ENCODE measurements at regions not wholly inside any gene's neighbourhood (a gene's known extent, or its start where the extent isn't known, plus 50 kb on each side); places are given as distances from the start of the nearest gene placed in this dataset.

DNA sequence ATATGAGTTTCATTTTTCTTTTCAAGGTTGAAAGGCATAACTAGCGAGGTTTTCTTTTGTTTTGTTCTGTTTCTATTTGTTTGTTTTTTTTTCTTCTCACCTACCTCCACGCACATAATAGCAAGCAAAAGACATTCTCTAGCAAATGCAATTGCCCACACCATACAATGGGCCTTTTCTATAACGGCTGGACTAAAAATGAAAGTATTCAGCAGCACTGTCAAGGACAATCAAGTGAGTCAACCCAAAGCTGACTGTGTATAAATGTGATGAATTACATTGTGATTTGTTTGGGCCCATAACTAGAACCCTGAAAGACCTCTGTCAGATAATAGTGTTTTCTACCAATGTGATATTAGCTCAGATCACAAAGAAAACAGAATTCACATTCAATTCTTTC is 496.7 kb downstream of the RNF144B start:
- H3K4me3 Mint-ChIP-seq = no peak overlapping the region
- H3K9me3 ChIP-seq (ENCODE audit: control insufficient read depth, low read length, poor library complexity, severe bottlenecking) = no peaks in the 10 kb centered on the region
- no peak overlapping the region for H3K27ac Mint-ChIP-seq
- no peak for ATAC-seq
- no peak for DNase-seq
- H3K36me3 Mint-ChIP-seq (ENCODE audit: low read depth) = no peaks in the 10 kb centered on the region
- H3K4me1 Mint-ChIP-seq = no peaks in the 10 kb centered on the region
- no peaks in the 10 kb centered on the region for H3K27me3 Mint-ChIP-seq

GRCh38 chr6:18893540-18894269 is 506.6 kb downstream of the RNF144B start:
- H3K9me3 ChIP-seq (ENCODE audit: control insufficient read depth, low read length, poor library complexity, severe bottlenecking) = no peaks in the 10 kb centered on the region
- Mint-ChIP-seq H3K27me3 (no peaks in the 10 kb centered on the region), H3K36me3 (ENCODE audit: low read depth) (no peaks in the 10 kb centered on the region), H3K4me3 (no peak overlapping the region), H3K4me1 (no peaks in the 10 kb centered on the region), H3K27ac (no peak overlapping the region)
- no peak for DNase-seq
- ATAC-seq = no peak

DNA sequence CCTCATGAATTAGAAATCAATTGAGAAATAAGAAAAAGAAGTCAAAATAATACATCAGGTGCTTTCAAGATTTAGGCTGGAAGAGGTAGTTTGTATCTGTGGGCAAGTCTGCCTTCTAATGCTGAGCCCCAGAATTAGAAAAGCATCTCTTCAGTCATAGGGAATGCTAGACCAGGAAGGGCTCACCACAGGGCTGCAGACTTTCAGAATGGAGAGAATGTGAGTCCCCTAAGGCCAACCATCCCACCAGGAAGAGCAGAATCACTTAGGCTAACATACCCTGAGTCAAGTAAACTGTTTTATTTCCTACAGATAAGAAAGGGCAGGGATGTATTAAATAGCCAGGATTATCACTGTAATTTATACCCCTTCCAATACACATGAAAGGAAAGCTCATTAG is 510.2 kb downstream of the RNF144B start:
- H3K4me3 Mint-ChIP-seq = no peak overlapping the region
- ATAC-seq (no peak), DNase-seq (no peak)
- no peak overlapping the region for H3K27ac Mint-ChIP-seq
- no peaks in the 10 kb centered on the region for H3K4me1 Mint-ChIP-seq
- H3K36me3 Mint-ChIP-seq (ENCODE audit: low read depth) = no peaks in the 10 kb centered on the region
- H3K27me3 Mint-ChIP-seq = no peaks in the 10 kb centered on the region
- no peaks in the 10 kb centered on the region for H3K9me3 ChIP-seq (ENCODE audit: control insufficient read depth, low read length, poor library complexity, severe bottlenecking)

- no peak overlapping the region for H3K4me3 Mint-ChIP-seq
- no peak for ATAC-seq
- no peaks in the 10 kb centered on the region for H3K27me3 Mint-ChIP-seq
- H3K36me3 Mint-ChIP-seq (ENCODE audit: low read depth) = no peaks in the 10 kb centered on the region
- H3K4me1 Mint-ChIP-seq = no peaks in the 10 kb centered on the region
- H3K27ac Mint-ChIP-seq = no peak overlapping the region
- DNase-seq = no peak
- no peaks in the 10 kb centered on the region for H3K9me3 ChIP-seq (ENCODE audit: control insufficient read depth, low read length, poor library complexity, severe bottlenecking)
These were observed 517.5 kb downstream of the RNF144B start for GRCh38 chr6:18904681-18905080.

GRCh38 chr6:18920701-18921100 is 533.6 kb downstream of the RNF144B start:
- ATAC-seq = no peak
- Mint-ChIP-seq H3K36me3 (ENCODE audit: low read depth) (no peaks in the 10 kb centered on the region), H3K27ac (no peak overlapping the region), H3K4me3 (no peak overlapping the region), H3K27me3 (no peaks in the 10 kb centered on the region), H3K4me1 (no peaks in the 10 kb centered on the region)
- no peak for DNase-seq
- no peaks in the 10 kb centered on the region for H3K9me3 ChIP-seq (ENCODE audit: control insufficient read depth, low read length, poor library complexity, severe bottlenecking)

DNA sequence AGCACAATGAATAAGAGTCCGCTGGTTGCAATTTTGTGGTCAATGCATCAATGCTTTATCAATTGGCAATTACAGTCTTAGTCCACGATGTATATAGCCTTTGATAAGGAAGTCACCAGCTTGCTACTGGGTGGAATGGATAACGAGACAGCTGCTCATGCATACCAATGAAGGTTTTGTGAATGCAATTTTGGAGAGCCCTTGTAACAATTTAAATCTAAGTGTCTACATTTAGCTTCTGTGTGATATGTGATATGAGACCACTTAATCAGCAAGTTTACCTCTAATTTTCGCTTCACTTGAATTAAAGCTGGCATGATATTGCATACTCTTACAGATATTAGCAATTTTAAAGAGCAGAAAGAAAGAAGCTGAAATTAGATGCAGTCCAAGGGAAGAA is 543.9 kb downstream of the RNF144B start:
- DNase-seq = no peak
- Mint-ChIP-seq H3K4me1 (no peaks in the 10 kb centered on the region), H3K27ac (no peak overlapping the region), H3K36me3 (ENCODE audit: low read depth) (no peaks in the 10 kb centered on the region), H3K4me3 (no peak overlapping the region), H3K27me3 (no peaks in the 10 kb centered on the region)
- no peak for ATAC-seq
- no peaks in the 10 kb centered on the region for H3K9me3 ChIP-seq (ENCODE audit: control insufficient read depth, low read length, poor library complexity, severe bottlenecking)

GRCh38 chr6:18958146-18958545 is 571.0 kb downstream of the RNF144B start:
- ATAC-seq (no peak), DNase-seq (no peak)
- H3K9me3 ChIP-seq (ENCODE audit: control insufficient read depth, low read length, poor library complexity, severe bottlenecking) = no peaks in the 10 kb centered on the region
- Mint-ChIP-seq H3K27me3 (no peaks in the 10 kb centered on the region), H3K27ac (no peak overlapping the region), H3K36me3 (ENCODE audit: low read depth) (no peaks in the 10 kb centered on the region), H3K4me3 (no peak overlapping the region), H3K4me1 (no peaks in the 10 kb centered on the region)

- ATAC-seq (no peak), DNase-seq (no peak)
- Mint-ChIP-seq H3K27me3 (no peaks in the 10 kb centered on the region), H3K4me3 (no peak overlapping the region), H3K27ac (no peak overlapping the region), H3K4me1 (no peaks in the 10 kb centered on the region), H3K36me3 (ENCODE audit: low read depth) (no peaks in the 10 kb centered on the region)
- no peaks in the 10 kb centered on the region for H3K9me3 ChIP-seq (ENCODE audit: control insufficient read depth, low read length, poor library complexity, severe bottlenecking)
These were observed 574.4 kb downstream of the RNF144B start for GRCh38 chr6:18961566-18961965.

DNA sequence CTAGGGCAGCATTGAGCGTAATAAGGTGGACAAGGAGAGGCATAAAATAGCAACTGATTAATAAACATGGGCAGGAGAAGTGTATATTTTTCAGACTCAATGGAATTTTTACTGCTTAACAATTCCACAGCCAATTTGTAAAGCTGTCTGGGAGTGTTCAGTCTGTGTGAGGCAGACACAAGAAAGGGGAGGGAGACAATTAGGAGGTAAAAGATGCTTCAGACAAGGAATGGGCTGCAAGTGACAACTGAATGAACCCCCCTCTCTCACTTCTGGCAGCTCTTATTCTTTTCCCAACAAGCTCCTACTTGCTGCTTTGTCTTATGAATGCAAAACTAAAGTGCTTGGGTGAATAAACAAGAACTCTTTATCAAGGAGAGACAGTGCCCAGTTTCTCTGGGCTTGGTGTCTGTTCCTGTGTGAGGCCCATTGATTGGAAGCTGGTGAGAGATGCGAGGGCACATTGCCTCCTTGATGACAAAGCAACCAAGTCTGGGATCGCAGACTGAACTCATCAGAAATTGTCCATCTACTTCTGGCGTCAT is 575.3 kb downstream of the RNF144B start:
- H3K4me1 Mint-ChIP-seq = no peaks in the 10 kb centered on the region
- H3K9me3 ChIP-seq (ENCODE audit: control insufficient read depth, low read length, poor library complexity, severe bottlenecking) = no peaks in the 10 kb centered on the region
- no peak for ATAC-seq

DNA sequence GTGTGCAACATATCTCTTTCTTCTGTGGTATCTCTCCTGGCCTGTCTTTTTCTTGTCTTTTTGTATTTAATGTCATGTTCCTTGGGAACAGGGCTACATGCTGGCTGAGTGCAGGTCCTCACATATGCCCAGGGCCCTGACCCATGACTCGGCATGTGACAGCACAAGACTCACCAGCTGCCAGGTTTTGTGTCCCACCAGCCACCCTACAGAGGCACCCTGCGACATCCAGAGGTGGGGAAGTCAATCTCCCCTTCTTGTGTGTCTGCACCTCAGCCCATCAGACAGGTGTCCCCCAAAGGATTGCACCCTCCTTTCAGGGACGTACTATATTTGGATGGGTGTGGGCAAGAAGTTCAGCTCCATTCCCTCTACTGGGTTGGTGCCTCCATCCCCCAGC is 576.3 kb downstream of the RNF144B start:
- no peak for DNase-seq
- no peak overlapping the region for H3K27ac Mint-ChIP-seq
- H3K4me3 Mint-ChIP-seq = no peak overlapping the region
- no peak for ATAC-seq
- H3K9me3 ChIP-seq (ENCODE audit: control insufficient read depth, low read length, poor library complexity, severe bottlenecking) = no peaks in the 10 kb centered on the region
- no peaks in the 10 kb centered on the region for H3K36me3 Mint-ChIP-seq (ENCODE audit: low read depth)
- H3K4me1 Mint-ChIP-seq = no peaks in the 10 kb centered on the region
- H3K27me3 Mint-ChIP-seq = no peaks in the 10 kb centered on the region

More for the DNA sequence above, 575.3 kb downstream of the RNF144B start:
- H3K4me3 Mint-ChIP-seq = no peak overlapping the region
- H3K27ac Mint-ChIP-seq = no peak overlapping the region
- H3K36me3 Mint-ChIP-seq (ENCODE audit: low read depth) = no peaks in the 10 kb centered on the region
- DNase-seq = no peak
- H3K27me3 Mint-ChIP-seq = no peaks in the 10 kb centered on the region

DNA sequence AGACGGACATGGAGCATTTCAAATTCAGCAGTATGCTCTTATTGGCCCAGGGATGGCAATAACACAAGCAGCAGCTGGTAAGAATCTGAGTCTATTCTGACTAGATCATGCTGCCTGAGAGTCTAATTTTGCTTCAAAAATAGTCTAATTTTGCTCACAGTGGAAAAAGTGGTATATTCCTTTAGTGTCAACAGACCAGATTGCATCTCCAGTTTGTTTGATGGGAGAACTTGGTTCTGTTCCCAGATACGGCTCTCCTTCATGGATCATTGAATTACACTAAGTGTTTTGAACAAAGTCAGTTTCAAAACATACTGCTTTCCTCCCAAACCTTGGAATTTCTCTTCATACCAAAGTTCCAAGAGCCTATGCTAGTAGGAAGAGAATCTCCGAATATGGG is 586.1 kb downstream of the RNF144B start:
- Mint-ChIP-seq H3K27ac (no peak overlapping the region), H3K4me3 (no peak overlapping the region), H3K4me1 (no peaks in the 10 kb centered on the region), H3K36me3 (ENCODE audit: low read depth) (no peaks in the 10 kb centered on the region), H3K27me3 (no peaks in the 10 kb centered on the region)
- no peaks in the 10 kb centered on the region for H3K9me3 ChIP-seq (ENCODE audit: control insufficient read depth, low read length, poor library complexity, severe bottlenecking)
- ATAC-seq (no peak), DNase-seq (no peak)

DNA sequence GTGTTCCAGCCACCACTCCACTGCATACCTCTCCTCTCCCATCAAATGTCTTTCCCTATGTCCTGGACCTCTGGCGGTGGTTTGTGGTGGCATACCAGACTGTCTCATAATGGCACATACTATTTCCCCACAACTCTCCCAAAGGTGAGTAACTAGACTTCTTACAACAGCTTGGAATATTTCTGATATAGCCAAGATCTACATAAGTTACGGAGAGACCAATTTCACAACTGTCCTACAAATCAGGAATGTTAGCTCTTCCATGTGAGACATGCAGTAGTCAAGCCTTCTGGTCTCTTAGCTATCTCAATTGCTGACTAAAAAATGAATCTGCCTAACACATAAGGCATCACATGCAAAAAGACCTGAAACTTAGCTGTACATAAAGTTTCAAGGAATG is 588.9 kb downstream of the RNF144B start:
- H3K27me3 Mint-ChIP-seq = no peaks in the 10 kb centered on the region
- no peaks in the 10 kb centered on the region for H3K9me3 ChIP-seq (ENCODE audit: control insufficient read depth, low read length, poor library complexity, severe bottlenecking)
- no peaks in the 10 kb centered on the region for H3K36me3 Mint-ChIP-seq (ENCODE audit: low read depth)
- H3K4me1 Mint-ChIP-seq = no peaks in the 10 kb centered on the region
- no peak overlapping the region for H3K4me3 Mint-ChIP-seq
- DNase-seq = no peak
- H3K27ac Mint-ChIP-seq = no peak overlapping the region
- no peak for ATAC-seq

- H3K4me3 Mint-ChIP-seq = no peak overlapping the region
These were observed 589.8 kb downstream of the RNF144B start for GRCh38 chr6:18976966-18977365.

More at GRCh38 chr6:18976966-18977365, 589.8 kb downstream of the RNF144B start:
- no peaks in the 10 kb centered on the region for H3K36me3 Mint-ChIP-seq (ENCODE audit: low read depth)
- no peak overlapping the region for H3K27ac Mint-ChIP-seq
- ATAC-seq (no peak), DNase-seq (no peak)
- H3K9me3 ChIP-seq (ENCODE audit: control insufficient read depth, low read length, poor library complexity, severe bottlenecking) = no peaks in the 10 kb centered on the region
- no peaks in the 10 kb centered on the region for H3K27me3 Mint-ChIP-seq
- no peaks in the 10 kb centered on the region for H3K4me1 Mint-ChIP-seq
